GM23248 (cell line): ENCODE measurements at regions not wholly inside any gene's neighbourhood (a gene's known extent, or its start where the extent isn't known, plus 50 kb on each side); places are given as distances from the start of the nearest gene placed in this dataset.

Experiments
- EZH2 ChIP-seq: fragments of 200-600 bp; sonication (generic); IDR thresholded peaks from 2 replicates; pipeline ENCODE4 v1.6.1; 2018; ENCODE audit warnings: antibody characterized with exemption, mild to moderate bottlenecking; ENCODE audit not compliant: insufficient read depth, poor library complexity, severe bottlenecking
- EZH2phosphoT487 ChIP-seq: fragments of 200-600 bp; sonication (generic); IDR thresholded peaks from 2 replicates; pipeline ENCODE4 v1.6.1; 2018; ENCODE audit warnings: antibody characterized with exemption, moderate library complexity, mild to moderate bottlenecking, low read depth; ENCODE audit not compliant: insufficient read depth

GRCh38 chr3:34176723-34177122, 378.3 kb downstream of the PDCD6IP start:
- no peak for TF ChIP-seq EZH2phosphoT487
- no peak for TF ChIP-seq EZH2
